ENCODE measurements at regions not wholly inside any gene's neighbourhood (a gene's known extent, or its start where the extent isn't known, plus 50 kb on each side); places are given as distances from the start of the nearest gene placed in this dataset.

DNA sequence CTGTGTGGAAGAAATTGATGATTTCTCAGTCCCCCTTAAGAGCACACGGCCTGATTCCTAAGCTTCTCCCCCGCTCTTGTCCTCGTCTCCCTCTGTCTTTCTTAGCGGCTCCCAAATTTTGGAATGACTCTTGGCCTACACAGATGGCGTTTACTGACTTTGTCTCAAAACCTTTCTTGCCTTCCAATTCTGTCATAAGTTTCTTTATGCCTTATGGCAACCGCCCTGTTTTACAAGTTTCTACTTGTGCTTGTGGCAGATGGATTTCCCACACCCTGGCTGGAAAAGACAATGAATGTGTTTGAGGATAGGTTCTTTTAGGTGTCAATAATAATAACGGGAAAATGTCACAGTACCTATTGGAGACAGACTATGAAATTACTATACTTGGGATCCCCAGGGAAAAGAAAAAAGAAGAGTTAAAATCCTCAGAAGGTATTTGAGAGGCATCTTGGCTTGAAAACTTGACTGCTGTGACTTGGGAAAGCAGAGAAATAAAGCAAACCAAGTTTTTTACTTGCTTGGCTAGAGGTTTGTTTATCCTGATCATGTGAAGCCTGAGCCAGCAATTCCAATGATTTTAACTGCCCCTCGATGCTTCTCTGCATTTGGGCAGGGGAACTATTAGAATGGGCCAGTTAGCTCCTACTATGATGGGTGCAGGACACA lies 276.4 kb downstream of the HRH4 start:
- DNase-seq (ENCODE audit: insufficient read length, low spot score) = no peak
- TF ChIP-seq CTCF (IDR thresholded peaks at IDR 0.05; ENCODE audit: insufficient read depth, missing control alignments) = no peak
- no peak for FAIRE-seq

GRCh38 chr18:24740829-24741228 lies 280.4 kb downstream of the HRH4 start:
- no peak for FAIRE-seq
- no peak for TF ChIP-seq CTCF (IDR thresholded peaks at IDR 0.05; ENCODE audit: insufficient read depth, missing control alignments)
- no peak for DNase-seq (ENCODE audit: insufficient read length, low spot score)

GRCh38 chr18:24741321-24741720 lies 280.9 kb downstream of the HRH4 start:
- DNase-seq (ENCODE audit: insufficient read length, low spot score) = no peak
- FAIRE-seq = no peak
- no peak for TF ChIP-seq CTCF (IDR thresholded peaks at IDR 0.05; ENCODE audit: insufficient read depth, missing control alignments)

DNA sequence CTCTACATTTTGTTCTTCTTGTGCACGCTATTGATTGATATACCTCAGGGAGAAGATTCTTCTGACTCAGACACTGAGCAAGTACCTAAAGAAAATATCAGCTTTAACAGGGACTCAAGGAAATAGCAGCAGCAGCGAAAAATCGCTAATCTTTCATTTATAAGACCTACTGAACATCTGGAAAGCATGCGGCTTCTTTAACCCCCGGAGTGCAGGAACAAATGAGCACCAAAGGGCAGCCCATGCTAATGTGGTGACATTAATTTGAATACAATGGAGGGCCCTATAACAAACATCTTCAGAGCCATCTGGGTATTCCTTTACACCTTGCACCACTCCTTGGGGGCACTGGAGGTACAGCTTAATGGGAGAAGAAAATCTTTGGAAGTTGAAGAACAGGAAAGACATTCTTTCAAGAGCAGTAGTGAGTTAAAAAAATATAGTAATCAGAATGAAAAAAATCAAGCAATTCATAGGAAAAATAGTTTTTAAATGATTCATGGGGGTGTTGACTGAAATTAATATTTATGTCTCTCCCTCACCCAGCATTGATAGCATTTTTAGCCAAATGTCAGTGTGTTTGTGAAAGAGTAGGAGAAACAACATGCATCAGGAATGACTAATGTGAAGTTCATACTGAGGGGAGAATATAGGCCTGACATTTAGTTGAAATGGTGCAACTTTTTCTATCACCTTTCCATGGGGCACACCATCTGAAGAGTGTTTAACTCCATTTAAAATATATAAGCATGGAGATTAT lies 281.7 kb downstream of the HRH4 start:
- DNase-seq (ENCODE audit: insufficient read length, low spot score) = no peak
- TF ChIP-seq CTCF (IDR thresholded peaks at IDR 0.05; ENCODE audit: insufficient read depth, missing control alignments) = no peak
- FAIRE-seq = no peak

DNA sequence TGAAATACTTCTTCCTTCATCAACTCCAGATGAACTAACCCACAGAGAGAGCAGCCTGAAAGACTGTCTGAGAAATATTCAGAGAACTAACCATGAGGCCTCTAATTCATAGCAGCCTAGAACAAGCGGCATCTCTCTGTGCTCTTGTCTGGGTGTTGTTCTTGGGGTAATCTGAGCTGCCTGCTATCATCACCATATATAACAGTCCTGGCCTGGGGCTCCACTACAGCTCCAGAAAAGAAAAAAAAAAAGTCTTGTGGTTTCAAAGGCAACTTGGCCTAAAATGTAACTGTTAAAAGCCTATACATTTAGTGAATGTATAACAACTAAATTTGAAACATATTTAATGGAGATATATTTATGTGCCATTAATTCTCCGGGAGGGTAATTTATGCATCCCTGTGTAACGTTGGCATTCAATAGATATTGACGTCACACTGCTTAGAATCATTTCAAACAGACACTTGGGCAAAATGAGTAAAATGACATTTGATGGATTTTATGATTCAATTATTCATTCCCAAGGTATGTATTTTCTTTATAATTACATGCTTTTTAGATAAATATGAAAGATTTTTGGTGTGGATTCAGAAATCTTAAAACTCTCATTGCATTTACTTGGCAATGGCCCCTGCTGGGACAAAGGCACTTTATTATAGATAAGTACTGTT lies 294.3 kb downstream of the HRH4 start:
- TF ChIP-seq CTCF (IDR thresholded peaks at IDR 0.05; ENCODE audit: insufficient read depth, missing control alignments) = no peak

DNA sequence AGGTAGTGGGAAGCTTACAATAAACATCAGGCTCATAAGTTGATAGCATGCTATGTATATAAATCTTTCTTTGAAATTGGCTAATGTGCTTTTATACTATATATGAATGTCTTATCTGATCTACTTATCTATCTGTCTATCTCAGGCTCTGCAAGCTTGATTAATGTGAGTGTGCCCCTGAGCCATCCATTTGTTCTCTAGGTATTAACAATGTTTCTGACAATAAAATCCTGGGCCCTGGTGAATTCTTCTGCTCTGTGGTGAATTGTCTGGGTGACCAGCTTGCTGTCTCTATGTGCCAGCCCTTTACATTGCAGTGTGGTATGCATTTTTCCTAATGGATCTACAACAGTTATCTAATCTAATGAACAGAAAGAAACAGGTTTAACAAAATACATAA lies 295.9 kb downstream of the HRH4 start:
- no peak for TF ChIP-seq CTCF (IDR thresholded peaks at IDR 0.05; ENCODE audit: insufficient read depth, missing control alignments)
- DNase-seq (ENCODE audit: insufficient read length, low spot score) = no peak
- FAIRE-seq = no peak

More for the DNA sequence above, 294.3 kb downstream of the HRH4 start:
- FAIRE-seq (no peak), DNase-seq (ENCODE audit: insufficient read length, low spot score) (no peak)

Measured in D721Med (cell line).